Suprapubic skin (tissue), 3 donors: ENCODE measurements at regions not wholly inside any gene's neighbourhood (a gene's known extent, or its start where the extent isn't known, plus 50 kb on each side); places are given as distances from the start of the nearest gene placed in this dataset.

Experiments used
- CTCF ChIP-seq, 2 donors: fragments of 200-600 bp in 1 of 2; fragments of 450-650 bp in 1 of 2; sonication (generic) in 1 of 2; IDR thresholded peaks; one replicate each; pipeline ENCODE4 v1.5.1; 2016 to 2019; ENCODE audit warnings: antibody characterized with exemption in 2 of 2, mild to moderate bottlenecking in 1 of 2, moderate library complexity in 1 of 2
- EP300 ChIP-seq: sonication (generic); formaldehyde crosslinking; IDR thresholded peaks from one replicate; pipeline ENCODE4 v1.6.1; 2017; ENCODE audit warnings: antibody characterized with exemption

GRCh38 chr13:53694814-53695532 lies 666.4 kb downstream of the OLFM4 start:
- TF ChIP-seq CTCF (IDR thresholded peaks at IDR 0.05) (no peak), EP300 (no peak)
